Peyer's patch (tissue), 4 donors: ENCODE measurements at regions not wholly inside any gene's neighbourhood (a gene's known extent, or its start where the extent isn't known, plus 50 kb on each side); places are given as distances from the start of the nearest gene placed in this dataset.

ENCODE experiments used
- DNase-seq, 3 donors: peaks; one replicate each; pipeline ENCODE4 v3.0.0-alpha.2; 2017 to 2019
- H3K27ac ChIP-seq, 4 donors: fragments of 200-600 bp; sonication (generic); one replicate each; pipeline ENCODE4 v1.5.1; 2016 to 2019
- H3K27me3 ChIP-seq, 2 donors: fragments of 200-600 bp; sonication (generic); one replicate each; pipeline ENCODE4 v1.5.1; 2019
- H3K36me3 ChIP-seq, 3 donors: fragments of 200-600 bp; sonication (generic); one replicate each; pipeline ENCODE4 v1.5.1; 2016 to 2019
- H3K4me1 ChIP-seq, 4 donors: fragments of 200-600 bp; sonication (generic); one replicate each; pipeline ENCODE4 v1.5.1; 2016 to 2019
- H3K4me3 ChIP-seq, 4 donors: fragments of 200-600 bp; sonication (generic); 1 replicate in 3 of 4; 2 replicates in 1 of 4; pipeline ENCODE4 v1.5.1; 2016 to 2019; ENCODE audit warnings: mild to moderate bottlenecking in 1 of 4
- H3K9me3 ChIP-seq, 4 donors: fragments of 200-600 bp; sonication (generic); one replicate each; pipeline ENCODE4 v1.5.1; 2016 to 2019; ENCODE audit warnings: mild to moderate bottlenecking in 1 of 4
- POLR2A ChIP-seq, 2 donors: fragments of 450-650 bp; IDR thresholded peaks; one replicate each; pipeline ENCODE4 v1.5.1; 2017; ENCODE audit warnings: antibody characterized with exemption in 2 of 2, mild to moderate bottlenecking in 2 of 2, moderate library complexity in 2 of 2
- TF ChIP-seq, protein P1 (sequence below), 6 experiments: fragments of 450-650 bp in 4 of 6; fragments of 200-600 bp in 2 of 6; sonication (generic) in 1 of 6; IDR thresholded peaks; one replicate each; pipeline ENCODE4 v1.5.1; 2017 to 2019; ENCODE audit warnings: antibody characterized with exemption in 6 of 6, mild to moderate bottlenecking in 3 of 6, moderate library complexity in 1 of 6

DNA sequence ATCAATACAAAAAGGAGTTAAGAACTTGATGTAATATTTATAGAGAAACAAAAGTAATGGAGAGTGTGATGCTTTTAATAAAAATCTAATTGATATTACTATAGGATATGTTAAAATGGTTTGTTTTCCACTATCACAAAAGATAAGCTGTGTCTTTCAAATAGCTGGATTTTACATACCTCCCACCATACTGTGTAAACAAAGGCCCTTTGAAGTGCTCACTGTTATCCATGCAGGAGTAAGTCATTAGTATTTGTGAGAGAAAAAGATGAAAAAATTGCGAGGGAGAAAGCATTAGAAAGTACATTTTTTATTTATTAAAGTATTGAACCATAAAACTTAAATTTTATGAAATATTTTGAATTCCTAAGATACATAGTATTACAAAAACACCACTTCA, 733.0 kb downstream of the GRIK2 start:
- Histone ChIP-seq H3K4me3 (no peak overlapping the region), H3K4me1 (no peaks in the 10 kb centered on the region), H3K27ac (no peak overlapping the region), H3K9me3 (no peaks in the 10 kb centered on the region), H3K27me3 (no peaks in the 10 kb centered on the region), H3K36me3 (no peaks in the 10 kb centered on the region)
- DNase-seq, result no peak
- TF ChIP-seq, protein P1, sequence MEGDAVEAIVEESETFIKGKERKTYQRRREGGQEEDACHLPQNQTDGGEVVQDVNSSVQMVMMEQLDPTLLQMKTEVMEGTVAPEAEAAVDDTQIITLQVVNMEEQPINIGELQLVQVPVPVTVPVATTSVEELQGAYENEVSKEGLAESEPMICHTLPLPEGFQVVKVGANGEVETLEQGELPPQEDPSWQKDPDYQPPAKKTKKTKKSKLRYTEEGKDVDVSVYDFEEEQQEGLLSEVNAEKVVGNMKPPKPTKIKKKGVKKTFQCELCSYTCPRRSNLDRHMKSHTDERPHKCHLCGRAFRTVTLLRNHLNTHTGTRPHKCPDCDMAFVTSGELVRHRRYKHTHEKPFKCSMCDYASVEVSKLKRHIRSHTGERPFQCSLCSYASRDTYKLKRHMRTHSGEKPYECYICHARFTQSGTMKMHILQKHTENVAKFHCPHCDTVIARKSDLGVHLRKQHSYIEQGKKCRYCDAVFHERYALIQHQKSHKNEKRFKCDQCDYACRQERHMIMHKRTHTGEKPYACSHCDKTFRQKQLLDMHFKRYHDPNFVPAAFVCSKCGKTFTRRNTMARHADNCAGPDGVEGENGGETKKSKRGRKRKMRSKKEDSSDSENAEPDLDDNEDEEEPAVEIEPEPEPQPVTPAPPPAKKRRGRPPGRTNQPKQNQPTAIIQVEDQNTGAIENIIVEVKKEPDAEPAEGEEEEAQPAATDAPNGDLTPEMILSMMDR (IDR thresholded peaks at IDR 0.05), result no peak
- no peak for TF ChIP-seq POLR2A (IDR thresholded peaks at IDR 0.05)

DNA sequence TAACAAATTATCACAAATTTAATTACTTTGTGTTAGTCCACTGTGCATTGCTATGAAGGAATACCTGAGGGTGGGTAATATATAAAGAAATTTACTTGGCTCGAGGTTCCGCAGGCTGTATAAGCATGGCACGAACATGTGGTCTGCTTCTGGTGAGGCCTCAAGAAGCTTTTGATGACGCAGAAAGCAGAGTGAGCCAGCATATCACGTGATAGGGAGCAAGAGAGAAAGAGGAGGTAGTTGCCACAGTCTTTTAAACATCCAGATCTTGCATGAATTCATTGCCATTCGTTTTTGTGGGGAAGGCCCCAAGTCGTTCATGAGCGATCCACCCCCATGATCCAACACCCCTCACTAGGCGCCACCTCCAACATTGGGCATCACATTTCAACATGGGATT, 733.7 kb downstream of the GRIK2 start:
- Histone ChIP-seq H3K36me3 (no peaks in the 10 kb centered on the region), H3K27me3 (no peaks in the 10 kb centered on the region), H3K9me3 (no peaks in the 10 kb centered on the region), H3K4me3 (no peak overlapping the region), H3K27ac (no peak overlapping the region), H3K4me1 (no peaks in the 10 kb centered on the region)
- DNase-seq, result no peak
- TF ChIP-seq, protein P1 (IDR thresholded peaks at IDR 0.05), result no peak
- TF ChIP-seq POLR2A (IDR thresholded peaks at IDR 0.05), result no peak

DNA sequence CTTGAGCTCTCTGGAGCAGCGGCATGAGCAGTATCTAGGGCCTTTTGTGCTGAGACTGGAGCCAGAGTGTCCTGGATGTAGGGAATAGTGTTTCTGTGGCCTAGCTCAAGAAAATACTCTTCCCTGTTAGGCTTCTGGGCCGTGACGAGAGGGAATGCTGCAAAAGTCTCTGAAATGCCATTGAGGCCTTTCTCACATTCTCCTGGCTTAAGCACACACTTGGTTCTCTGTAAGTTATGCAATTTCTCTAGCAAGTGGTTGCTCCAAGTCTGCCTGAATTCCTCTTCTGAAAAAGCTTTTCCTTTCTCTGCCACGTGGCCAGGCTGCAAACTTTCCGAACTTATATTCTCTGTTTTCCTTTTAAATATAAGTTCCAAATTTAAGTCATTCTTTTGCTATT, 744.4 kb downstream of the GRIK2 start:
- no peaks in the 10 kb centered on the region for H3K9me3 ChIP-seq
- DNase-seq, result no peak
- H3K36me3 ChIP-seq, result no peaks in the 10 kb centered on the region
- no peak overlapping the region for H3K27ac ChIP-seq
- no peaks in the 10 kb centered on the region for H3K4me1 ChIP-seq
- H3K4me3 ChIP-seq, result no peak overlapping the region
- no peak for TF ChIP-seq POLR2A (IDR thresholded peaks at IDR 0.05)
- TF ChIP-seq, protein P1 (IDR thresholded peaks at IDR 0.05), result no peak
- H3K27me3 ChIP-seq, result no peaks in the 10 kb centered on the region

DNA sequence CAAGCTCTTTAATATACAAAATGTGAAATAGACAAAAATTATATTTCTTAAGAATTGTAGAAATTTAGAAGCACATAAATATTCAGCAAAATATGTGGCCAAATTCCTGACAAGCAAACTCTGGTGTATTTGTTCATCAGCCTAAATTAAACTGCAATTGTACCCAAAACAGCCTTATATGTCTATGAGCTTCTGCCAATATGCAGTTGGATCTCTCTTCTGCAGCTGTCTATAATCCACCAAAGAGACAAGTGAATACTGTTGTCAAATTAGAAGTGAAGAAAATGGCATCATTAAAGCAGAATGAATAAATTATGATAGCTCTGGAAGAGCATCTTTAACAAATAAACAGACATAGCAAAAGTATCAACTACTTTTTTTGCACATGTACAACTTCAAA, 755.7 kb downstream of the GRIK2 start:
- H3K36me3 ChIP-seq, result no peaks in the 10 kb centered on the region
- no peaks in the 10 kb centered on the region for H3K4me1 ChIP-seq
- TF ChIP-seq, protein P1 (IDR thresholded peaks at IDR 0.05), result no peak
- TF ChIP-seq POLR2A (IDR thresholded peaks at IDR 0.05), result no peak
- DNase-seq, result no peak
- no peak overlapping the region for H3K4me3 ChIP-seq
- no peak overlapping the region for H3K27ac ChIP-seq
- no peaks in the 10 kb centered on the region for H3K9me3 ChIP-seq
- H3K27me3 ChIP-seq, result no peaks in the 10 kb centered on the region

DNA sequence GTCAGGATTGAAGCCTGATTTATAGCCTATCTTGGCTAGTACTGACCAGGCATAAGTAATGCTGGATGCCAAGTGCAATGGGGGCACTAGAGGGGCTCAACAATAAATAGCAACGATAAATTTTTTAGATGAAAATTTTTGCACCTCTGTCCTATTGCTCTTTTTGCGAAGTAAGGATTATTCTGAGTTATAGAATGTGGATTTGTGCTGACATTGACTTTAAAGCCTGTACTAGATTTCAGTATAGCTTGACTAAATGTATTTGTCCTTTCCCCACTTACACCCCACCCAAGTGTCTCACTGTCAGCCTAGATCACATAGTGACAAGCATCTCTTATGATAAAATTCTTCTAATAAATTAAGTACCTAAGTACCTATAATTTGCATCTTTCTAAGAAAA, 757.0 kb downstream of the GRIK2 start:
- Histone ChIP-seq H3K4me3 (no peak overlapping the region), H3K27me3 (no peaks in the 10 kb centered on the region)

More for the DNA sequence above, 757.0 kb downstream of the GRIK2 start:
- TF ChIP-seq, protein P1 (IDR thresholded peaks at IDR 0.05), result no peak
- no peak for TF ChIP-seq POLR2A (IDR thresholded peaks at IDR 0.05)
- no peak for DNase-seq
- Histone ChIP-seq H3K27ac (no peak overlapping the region), H3K4me1 (no peaks in the 10 kb centered on the region), H3K9me3 (no peaks in the 10 kb centered on the region), H3K36me3 (no peaks in the 10 kb centered on the region)
